Ishikawa (cell line): ENCODE measurements at regions not wholly inside any gene's neighbourhood (a gene's known extent, or its start where the extent isn't known, plus 50 kb on each side); places are given as distances from the start of the nearest gene placed in this dataset.

Experiments
- EGR1 ChIP-seq: IDR thresholded peaks from 2 replicates; pipeline ENCODE4 v1.6.1; 2012
- EP300 ChIP-seq: IDR thresholded peaks from 2 replicates; pipeline ENCODE4 v1.6.1; 2012; ENCODE audit warnings: borderline replicate concordance
- TAF1 ChIP-seq: IDR thresholded peaks from 2 replicates; pipeline ENCODE4 v1.6.1; 2012; ENCODE audit warnings: low read depth, mild to moderate bottlenecking
- TF ChIP-seq, protein P1 (sequence below): IDR thresholded peaks from 2 replicates; pipeline ENCODE4 v1.6.1; 2012
- TF ChIP-seq, protein P2 (sequence below): IDR thresholded peaks from 2 replicates; pipeline ENCODE4 v1.6.1; 2012; ENCODE audit warnings: low read depth, mild to moderate bottlenecking

GRCh38 chr1:37137014-37137413 lies 102.7 kb upstream of the GRIK3 start:
- no peak for TF ChIP-seq TAF1
- TF ChIP-seq, protein P1, sequence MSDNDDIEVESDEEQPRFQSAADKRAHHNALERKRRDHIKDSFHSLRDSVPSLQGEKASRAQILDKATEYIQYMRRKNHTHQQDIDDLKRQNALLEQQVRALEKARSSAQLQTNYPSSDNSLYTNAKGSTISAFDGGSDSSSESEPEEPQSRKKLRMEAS: no peak
- no peak for TF ChIP-seq EP300
- no peak for TF ChIP-seq EGR1
- TF ChIP-seq, protein P2, sequence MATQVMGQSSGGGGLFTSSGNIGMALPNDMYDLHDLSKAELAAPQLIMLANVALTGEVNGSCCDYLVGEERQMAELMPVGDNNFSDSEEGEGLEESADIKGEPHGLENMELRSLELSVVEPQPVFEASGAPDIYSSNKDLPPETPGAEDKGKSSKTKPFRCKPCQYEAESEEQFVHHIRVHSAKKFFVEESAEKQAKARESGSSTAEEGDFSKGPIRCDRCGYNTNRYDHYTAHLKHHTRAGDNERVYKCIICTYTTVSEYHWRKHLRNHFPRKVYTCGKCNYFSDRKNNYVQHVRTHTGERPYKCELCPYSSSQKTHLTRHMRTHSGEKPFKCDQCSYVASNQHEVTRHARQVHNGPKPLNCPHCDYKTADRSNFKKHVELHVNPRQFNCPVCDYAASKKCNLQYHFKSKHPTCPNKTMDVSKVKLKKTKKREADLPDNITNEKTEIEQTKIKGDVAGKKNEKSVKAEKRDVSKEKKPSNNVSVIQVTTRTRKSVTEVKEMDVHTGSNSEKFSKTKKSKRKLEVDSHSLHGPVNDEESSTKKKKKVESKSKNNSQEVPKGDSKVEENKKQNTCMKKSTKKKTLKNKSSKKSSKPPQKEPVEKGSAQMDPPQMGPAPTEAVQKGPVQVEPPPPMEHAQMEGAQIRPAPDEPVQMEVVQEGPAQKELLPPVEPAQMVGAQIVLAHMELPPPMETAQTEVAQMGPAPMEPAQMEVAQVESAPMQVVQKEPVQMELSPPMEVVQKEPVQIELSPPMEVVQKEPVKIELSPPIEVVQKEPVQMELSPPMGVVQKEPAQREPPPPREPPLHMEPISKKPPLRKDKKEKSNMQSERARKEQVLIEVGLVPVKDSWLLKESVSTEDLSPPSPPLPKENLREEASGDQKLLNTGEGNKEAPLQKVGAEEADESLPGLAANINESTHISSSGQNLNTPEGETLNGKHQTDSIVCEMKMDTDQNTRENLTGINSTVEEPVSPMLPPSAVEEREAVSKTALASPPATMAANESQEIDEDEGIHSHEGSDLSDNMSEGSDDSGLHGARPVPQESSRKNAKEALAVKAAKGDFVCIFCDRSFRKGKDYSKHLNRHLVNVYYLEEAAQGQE: no peak
